NCI-H2196 (cell line): ENCODE measurements at regions not wholly inside any gene's neighbourhood (a gene's known extent, or its start where the extent isn't known, plus 50 kb on each side); places are given as distances from the start of the nearest gene placed in this dataset.
"Not testable (repeated sequence)": the region's sequence is repeated elsewhere in the genome, so short reads cannot be mapped to it uniquely, and the experiment has no call there.

ENCODE experiments used
- DNase-seq: peaks from one replicate; lab custom pipeline; 2025; ENCODE audit not compliant: unreplicated experiment; lab: John Stamatoyannopoulos, UW

DNA sequence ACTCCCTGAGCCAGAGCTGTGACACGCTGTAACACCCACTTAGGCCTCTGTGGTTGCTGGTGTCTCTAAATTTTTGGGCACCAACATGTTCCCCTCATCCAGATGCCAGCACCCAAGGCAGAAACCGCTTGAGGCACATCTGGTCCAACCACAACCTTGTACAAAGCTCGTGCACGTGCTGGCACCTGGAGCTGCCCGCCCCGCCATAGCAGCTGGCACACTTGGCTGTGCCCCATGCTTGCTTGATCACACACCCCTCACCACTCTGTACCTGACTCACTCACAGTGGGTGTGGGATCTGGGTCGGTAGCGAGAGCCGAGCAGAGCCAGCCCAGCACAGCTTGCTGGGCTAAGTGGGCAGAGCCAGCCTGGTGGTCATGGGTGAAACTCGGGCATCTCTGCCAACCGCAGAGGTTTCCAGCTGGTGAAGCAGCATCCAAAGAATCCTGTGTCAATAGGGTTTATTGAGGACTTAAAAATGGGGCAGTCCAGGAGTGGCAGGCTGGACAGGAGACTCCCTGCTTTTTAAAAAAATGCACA lies 1210.4 kb downstream of the TYW1 start:
- no peak for DNase-seq

DNA sequence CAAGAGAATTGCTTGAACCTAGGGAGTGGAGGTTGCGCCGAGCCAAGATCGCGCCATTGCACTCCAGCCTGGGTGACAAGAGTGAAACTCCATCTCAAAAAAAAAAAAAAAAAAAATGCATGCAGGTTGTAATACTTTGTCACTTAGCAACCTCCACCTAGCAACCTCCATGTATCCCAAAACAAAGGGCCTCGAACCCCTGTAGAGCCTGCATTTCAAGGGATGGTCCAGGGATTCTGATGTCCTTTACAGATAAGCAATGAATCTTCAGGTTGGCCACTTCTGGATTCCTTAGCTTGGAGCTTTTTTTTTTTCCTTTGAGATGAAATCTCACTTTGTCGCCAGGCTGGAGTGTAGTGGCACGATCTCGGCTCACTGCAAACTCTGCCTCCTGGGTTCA lies 1211.0 kb downstream of the TYW1 start:
- DNase-seq: no peak

DNA sequence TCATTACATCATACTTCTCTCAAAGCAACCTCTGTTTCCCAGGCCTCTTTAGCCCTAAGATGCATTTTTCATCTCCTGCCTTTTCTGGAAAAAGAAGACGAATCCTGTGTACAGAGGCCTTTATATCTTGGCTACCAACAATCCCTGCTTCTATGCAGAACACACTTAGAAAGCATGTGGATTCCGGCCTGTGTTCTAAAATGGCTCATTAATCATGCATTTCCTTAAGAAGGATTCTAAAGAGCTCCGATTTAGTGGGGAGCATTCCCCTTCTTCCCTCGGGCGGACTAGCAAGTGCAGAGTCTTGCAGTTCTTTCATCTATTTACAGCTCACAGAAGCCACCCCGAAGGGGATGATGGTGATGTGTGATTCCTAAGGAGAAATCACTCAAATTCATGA lies 1212.9 kb downstream of the TYW1 start:
- DNase-seq: no peak

DNA sequence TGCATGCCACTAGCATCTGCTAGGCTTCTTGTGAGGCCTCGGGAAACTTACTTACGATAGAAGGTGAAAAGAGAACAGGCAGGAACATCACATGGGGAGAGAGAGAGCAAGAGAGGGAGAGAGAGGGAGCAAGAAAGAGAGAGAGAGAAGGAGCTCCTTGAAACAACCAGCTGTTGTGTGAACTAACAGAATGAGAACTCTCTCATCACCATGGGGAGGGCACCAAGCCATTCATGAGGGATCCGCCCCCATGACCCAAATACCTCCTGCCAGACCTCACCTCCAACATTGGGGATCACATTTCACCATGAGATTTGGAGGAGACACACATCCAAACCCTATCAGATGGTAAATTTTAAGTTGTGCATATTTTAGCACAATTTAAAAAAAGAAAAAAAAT lies 1217.2 kb downstream of the TYW1 start:
- DNase-seq: no peak

DNA sequence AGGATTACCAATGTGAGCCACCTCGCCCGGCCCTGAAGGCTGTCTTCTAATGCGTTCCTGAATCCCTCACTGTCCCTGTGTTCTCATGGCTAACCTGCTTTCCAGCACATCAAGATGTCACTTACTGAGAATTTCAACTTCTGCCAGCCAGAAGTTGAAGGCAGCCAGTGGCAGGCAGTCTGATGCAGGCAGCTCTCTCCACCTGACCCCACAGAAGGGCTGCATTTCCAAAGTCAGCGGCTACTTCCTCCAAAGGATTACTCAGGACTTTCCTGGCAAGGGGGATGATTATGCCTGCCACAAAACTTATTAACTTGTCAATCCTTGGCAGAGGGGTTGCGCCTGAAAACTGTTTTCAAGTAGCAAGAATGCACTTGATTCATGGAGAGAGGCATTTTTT lies 1219.4 kb downstream of the TYW1 start:
- DNase-seq: no peak

DNA sequence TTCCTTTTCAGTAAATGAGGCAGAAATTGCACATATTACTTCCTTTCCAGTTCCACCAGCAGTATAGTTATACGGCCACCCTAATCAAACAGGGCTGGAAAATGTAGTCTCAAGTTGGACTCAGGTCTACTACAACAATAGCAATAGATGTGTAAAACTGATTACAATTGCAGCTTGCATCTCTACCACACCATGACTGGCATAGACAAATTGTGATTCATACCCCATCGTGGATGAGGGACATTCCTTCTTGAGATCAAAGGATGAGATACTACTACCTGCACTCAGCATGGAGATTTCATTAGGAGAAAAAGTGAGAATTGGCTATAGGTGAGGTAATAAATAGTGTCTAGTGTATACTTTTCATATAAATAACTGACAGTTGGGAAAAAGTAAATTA lies 1220.8 kb downstream of the TYW1 start:
- no peak for DNase-seq

DNA sequence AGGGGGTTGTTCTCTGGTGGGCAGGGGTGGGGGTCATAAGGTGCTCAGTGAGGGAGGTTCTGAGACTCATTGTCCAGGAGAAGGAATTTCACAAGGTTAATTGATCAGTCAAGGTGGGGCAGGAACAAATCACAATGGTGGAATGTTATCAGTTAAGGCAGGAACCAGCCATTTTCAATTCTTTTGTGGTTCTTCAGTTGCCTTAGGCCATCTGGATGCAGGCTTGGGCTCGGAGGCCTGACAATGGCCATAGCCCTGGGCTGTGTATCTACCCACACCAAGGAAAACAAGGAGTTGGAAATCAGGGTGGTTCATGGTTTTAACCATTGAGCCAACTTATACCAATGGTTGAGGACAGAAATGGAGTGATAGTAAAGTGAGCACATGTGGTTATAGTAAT lies 1221.8 kb downstream of the TYW1 start:
- no peak for DNase-seq

DNA sequence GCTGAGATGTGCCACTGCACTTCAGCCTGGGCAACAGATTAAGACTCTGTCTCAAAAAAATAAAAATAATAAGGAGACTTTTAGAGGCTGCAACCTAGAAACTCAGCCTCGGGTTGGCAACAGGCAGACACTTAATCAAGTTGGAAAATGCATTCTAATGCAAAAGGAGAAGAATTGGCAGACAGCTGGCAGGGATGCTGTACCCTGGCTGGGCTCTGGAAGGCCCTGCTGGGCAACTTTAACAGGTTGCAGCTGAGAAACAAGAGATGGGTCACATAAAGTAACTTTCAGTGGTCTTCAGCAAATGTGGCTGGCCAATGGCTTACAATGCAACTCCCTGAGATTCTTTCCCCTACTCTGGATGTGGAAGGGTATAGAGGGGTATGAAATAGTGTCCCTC lies 1225.7 kb downstream of the TYW1 start:
- no peak for DNase-seq

DNA sequence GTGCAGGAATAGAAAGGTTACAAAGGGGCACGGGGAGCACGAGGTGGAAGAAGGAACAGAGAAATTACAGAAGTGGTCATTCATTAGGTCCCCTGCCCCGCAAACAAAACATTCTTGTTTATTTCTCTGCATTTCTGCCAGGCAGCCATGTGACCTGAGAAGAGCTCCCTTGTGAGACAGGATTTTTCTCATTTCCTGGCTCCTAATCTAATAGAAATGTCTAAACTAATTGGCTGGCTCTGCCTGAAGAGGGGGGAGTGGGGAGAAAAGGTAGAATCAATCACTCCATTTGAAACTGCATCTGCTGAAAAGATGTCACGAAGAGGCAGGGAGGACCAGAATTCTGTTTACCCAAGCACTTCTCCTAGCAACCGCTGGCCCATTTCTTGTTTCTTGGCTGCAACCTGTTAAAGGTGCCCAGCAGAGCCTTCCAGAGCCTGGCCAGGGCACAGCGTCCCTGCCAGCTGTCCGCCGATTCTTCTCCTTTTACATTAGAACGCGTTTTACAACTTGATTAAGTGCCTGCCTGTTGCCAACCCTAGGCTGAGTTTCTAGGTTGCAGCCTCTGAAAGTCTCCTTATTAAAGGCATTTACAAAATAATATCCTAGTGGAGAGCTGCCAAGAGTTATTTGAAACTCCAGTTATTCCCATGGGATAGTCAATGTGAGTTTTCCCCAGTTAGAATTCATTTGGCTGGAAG lies 1227.6 kb downstream of the TYW1 start:
- peak; percentile 88 for DNase-seq

DNA sequence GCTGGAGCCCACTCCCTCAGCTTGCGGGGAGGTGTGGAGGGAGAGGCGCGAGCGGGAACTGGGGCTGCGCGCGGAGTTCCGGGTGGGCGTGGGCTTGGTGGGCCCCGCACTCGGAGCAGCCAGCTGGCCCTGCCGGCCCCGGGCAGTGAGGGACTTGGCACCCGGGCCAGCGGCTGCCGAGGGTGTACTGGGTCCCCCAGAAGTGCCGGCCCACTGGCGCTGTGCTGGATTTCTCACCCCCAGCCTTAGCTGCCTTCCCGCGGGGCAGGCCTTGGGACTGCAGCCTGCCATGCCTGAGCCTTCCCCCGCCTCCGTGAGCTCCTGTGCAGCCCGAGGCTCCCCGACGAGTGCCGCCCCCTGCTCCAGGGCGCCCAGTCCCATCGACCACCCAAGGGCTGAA lies 1234.4 kb downstream of the TYW1 start:
- not testable (repeated sequence) for DNase-seq

DNA sequence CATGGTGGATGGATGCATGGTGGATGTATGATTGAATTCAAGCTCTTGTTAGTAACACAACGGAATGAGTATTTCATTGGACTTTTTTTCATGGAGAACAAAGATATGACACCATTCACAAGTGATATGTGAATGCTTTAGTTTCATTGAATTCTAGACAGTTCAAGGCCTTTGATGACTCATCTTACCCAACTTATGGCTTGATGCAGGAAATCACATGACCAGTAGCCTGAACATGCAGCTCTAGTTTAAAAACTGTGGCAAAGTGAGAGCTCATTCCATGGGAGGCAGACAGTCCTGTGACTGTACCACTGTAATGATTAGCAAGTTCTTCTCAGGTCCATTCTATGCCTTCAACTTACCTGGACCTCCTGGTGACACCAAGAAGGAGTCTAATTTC lies 1239.3 kb downstream of the TYW1 start:
- DNase-seq: no peak

DNA sequence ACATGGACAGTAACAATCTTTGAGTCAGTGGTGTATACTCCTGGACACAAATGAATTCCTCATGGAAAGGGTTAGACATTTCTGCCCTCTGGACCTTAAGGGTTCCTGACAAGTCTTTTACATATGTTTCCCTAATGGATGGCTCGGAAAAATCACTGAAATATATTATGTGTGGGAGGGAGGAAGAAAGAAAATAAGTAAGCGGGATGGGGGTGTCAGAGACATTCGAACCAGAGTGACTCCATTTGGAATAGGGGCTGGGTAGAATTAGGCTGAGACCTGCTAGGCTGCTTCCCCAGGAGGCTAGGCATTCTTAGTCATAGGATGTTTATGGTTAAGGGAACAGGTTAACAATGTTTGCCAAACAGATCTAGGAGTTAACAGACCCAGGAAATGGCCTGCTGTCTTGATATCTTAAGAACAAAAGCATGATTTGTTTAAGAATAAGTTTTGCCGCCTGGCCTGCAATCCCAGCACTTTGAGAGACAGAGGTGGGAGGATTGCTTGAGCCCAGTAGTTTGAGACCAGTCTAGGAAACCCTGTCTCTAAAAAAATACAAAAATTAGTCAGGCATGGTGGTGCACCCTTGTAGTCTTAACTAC lies 1241.7 kb downstream of the TYW1 start:
- no peak for DNase-seq

DNA sequence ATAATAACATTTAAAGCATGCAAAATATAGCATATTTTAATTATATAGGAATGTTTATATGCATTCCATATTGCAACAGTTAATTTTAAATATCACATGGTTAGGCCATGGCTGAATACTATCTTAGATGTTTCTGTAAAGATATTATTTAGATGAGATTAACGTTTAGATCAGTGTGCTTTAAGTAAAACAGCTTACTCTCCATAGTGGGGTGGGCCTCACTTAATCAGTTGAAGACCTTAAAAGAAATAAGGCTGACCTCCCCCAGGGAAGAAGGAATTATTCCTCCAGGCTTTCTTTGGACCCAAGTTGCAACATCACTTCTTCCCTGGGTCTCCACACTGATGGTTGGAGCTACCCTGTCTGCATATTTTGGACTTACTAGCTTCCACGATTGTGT lies 1246.5 kb downstream of the TYW1 start:
- DNase-seq: no peak

DNA sequence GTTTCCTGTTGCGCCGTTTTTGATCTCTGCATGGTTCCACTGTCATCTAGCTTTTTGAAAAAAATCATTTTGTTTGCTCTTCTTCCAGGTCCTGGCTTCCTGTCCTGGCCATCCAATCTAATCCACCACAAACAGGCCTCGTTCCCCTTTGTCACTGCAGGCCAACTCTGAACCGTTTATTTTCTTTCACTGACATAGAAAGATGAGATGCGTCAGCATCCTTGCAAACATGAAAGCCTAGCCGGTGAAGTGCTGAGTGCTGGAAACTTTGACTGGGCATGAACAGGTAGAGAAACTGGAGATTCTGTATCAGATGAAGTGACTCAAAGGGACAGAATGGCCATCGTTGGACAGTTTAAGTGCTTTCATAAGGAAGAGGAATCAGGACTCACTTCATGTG lies 1247.8 kb downstream of the TYW1 start:
- no peak for DNase-seq

DNA sequence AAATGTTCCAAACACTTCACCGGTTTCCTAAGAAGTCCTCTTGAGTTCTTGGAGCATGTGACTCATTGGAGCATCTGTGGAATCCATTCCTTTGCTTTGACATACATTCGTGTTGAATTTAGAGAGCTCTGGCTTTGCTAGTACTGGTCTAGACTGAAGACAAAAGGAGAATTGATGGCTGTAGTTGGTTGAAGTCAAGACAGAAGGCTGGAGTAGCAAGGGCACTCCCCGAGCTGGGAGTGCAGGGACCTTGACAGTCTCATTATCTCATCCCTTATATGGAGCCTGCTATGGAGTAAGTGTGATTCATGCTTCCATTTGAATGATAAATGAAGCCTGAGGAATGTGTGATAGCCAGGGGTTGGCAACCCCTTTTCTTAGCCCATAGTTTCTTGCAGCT lies 1249.1 kb downstream of the TYW1 start:
- DNase-seq: no peak

DNA sequence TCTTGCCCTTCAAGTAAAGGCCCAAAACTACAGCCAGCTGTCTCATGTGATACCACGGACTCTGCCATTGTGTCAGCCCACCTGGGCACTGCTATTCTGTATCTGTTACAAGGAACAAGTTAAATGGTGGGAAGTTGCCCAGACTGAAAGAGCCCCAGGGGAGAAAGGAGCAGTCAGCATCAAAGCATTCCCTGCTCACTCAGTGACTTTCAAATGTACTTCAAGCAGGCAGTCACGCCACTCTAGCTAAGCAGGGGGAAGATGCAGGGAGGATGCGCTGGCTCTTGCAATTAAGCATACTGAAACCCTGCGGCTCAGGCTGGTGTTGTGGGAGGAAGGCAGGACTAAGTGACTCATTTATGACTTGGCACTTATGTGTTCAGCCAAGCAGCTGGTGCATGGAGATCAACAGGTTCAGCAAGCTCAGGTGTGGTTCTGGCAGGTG lies 1249.6 kb downstream of the TYW1 start:
- peak; percentile 88 for DNase-seq

DNA sequence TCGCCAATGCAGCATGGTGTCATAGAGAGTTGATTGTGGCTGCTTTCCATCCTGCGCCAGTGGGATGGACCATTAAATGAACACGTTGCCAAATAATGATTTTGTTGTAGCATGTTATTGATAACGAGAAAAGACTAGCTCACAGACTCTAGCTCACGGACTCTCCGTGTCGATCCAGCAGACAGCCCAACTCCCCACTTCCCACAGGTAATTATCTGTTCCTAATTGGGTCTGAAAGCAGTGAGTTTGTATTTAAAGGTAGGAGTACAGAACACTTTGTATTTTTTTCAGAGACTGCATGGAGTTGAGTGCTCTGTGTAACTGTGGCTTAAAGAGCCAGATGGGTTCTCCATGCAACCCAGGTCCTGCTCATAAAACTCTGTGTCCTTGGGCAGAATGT lies 1250.5 kb downstream of the TYW1 start:
- DNase-seq: no peak

DNA sequence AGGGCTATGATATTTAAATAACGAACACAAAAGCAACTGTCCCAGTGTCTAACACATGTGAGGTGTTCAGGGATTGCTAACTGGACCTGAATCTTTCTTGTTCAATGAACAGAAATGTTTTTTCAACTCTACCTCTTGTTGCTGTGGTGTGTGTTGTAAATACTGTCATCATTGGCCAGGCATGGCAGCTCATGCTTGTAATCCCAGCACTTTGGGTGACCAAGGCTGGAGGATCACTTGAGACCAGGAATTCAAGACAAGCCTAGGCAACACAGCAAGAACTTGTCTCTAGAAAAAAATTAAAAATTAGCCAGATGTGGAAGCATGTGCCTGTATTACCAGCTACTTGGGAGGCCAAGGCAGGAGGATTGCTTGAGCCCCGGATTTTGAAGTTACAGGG lies 1250.9 kb downstream of the TYW1 start:
- no peak for DNase-seq

DNA sequence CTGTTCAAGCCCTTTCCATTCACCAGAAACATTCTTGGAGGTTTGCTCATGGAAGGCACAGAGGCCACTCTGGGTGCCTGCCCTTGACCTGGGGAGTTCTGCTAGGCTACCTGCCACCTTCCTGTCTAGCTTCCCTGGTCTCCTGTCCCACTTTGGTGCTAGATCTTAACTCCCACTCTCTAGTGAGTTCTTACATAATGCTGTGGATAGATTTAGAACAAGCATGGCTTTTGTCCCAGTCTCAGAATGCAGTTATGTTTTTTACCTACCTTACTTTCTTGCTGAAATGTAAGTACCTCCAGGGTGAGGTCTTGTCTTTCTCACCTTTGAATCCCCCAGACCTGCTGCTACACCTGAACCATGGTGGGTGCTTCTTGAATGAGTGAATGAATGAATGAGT lies 1252.3 kb downstream of the TYW1 start:
- no peak for DNase-seq

DNA sequence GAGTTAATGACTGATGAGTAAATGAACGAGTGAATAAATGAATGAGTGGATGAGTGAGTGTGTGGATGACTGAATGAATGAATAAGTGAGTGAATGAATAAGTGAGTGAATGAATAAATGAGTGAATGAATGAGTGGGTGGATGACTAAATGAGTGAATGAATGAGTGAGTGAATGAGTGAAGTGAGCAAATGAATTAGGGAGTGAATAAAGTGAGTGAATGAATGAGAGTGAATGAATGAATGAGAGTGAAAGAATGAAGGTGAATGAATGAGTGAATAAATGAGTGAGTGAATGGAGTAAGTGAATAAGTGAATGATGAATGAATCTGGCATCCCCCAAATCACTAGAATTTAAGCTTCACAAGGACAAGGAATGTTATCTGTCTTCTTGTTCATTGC lies 1253.0 kb downstream of the TYW1 start:
- DNase-seq: no peak

DNA sequence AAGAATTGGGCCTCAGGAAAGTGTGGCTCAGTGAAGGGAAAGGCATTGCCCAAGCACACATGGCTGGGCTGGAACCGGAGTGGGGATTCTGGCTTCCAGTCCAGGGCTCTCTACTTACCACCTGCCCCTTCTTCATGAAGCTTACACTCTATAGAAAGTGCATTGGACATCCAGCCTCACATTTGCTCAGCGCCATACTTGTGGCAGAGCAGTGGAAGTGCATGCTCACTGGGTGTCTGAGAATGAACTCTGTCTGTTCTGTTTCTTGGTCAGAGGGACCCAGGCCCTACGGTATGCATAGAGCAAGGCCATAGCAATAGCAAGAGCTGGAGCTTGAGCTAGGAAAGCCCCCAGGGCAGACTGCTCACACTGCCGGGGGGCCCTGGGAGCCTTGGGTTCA lies 1253.5 kb downstream of the TYW1 start:
- DNase-seq: no peak

DNA sequence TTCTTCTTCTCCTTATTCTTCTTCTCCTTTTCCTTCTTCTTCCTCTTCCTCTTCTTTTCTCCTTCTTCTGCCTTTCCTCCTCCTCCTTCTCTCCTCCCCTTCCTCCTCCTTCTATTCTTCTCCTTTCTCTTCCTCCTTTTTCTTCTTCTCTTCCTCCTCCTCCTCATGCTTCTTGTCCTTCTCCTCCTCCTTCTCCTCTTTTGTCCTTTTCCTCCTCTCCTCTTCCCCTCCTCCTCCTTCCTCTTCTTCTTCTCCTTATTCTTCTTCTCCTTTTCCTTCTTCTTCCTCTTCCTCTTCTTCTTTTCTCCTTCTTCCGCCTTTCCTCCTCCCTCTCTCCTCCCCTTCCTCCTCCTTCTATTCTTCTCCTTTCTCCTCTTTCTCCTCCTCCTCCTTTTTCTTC lies 1258.2 kb downstream of the TYW1 start:
- not testable (repeated sequence) for DNase-seq

DNA sequence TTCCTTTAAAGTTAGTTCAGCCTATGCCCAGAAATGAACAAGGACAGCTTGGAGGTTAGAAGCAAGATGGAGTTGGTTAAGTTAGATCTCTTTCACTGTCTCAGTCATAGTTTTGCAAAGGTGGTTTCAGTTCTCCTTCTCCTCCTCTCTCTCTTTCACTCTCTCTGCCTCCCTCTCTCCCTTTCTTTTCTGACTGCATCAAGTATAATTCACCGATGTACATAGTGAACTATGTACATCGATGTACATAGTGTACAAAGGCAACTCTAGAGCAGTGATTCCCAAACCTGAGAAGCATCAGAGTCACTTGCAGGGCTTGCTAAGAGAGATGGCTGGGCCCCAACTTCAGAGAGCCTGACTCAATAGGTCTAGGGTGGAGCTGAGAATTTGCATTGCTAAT lies 1259.7 kb downstream of the TYW1 start:
- DNase-seq: no peak
